T-helper 17 cell (primary cell): ENCODE measurements at regions not wholly inside any gene's neighbourhood (a gene's known extent, or its start where the extent isn't known, plus 50 kb on each side); places are given as distances from the start of the nearest gene placed in this dataset.

Experiments used
- ATAC-seq: fragments of 150-1000 bp; cut with Tn5 transposase; 2 replicates; pipeline ENCODE4 v1.10.0; 2021; ENCODE audit warnings: mild to moderate bottlenecking, moderate library complexity
- DNase-seq, 3 donors: peaks; one replicate each; pipeline versions ENCODE4 v3.0.0 to v3.0.0-alpha.2; 2020 to 2021
- H3K9me3 ChIP-seq: one replicate; pipeline ENCODE4 v1.7.0; 2013; ENCODE audit warnings: low read length, mild to moderate bottlenecking; ENCODE audit not compliant: control insufficient read depth, poor library complexity, severe bottlenecking
- H3K27ac Mint-ChIP-seq: one replicate; pipeline ENCODE4 v1.8.0; 2022; ENCODE audit warnings: mild to moderate bottlenecking, moderate library complexity, mixed read lengths
- H3K27me3 Mint-ChIP-seq: one replicate; pipeline ENCODE4 v1.8.0; 2022; ENCODE audit warnings: mixed read lengths
- H3K36me3 Mint-ChIP-seq: one replicate; pipeline ENCODE4 v1.8.0; 2022; ENCODE audit warnings: low read depth, mixed read lengths
- H3K4me1 Mint-ChIP-seq: one replicate; pipeline ENCODE4 v1.8.0; 2022; ENCODE audit warnings: mild to moderate bottlenecking, mixed read lengths
- H3K4me3 Mint-ChIP-seq: one replicate; pipeline ENCODE4 v1.8.0; 2022; ENCODE audit warnings: mild to moderate bottlenecking, moderate library complexity, mixed read lengths

DNA sequence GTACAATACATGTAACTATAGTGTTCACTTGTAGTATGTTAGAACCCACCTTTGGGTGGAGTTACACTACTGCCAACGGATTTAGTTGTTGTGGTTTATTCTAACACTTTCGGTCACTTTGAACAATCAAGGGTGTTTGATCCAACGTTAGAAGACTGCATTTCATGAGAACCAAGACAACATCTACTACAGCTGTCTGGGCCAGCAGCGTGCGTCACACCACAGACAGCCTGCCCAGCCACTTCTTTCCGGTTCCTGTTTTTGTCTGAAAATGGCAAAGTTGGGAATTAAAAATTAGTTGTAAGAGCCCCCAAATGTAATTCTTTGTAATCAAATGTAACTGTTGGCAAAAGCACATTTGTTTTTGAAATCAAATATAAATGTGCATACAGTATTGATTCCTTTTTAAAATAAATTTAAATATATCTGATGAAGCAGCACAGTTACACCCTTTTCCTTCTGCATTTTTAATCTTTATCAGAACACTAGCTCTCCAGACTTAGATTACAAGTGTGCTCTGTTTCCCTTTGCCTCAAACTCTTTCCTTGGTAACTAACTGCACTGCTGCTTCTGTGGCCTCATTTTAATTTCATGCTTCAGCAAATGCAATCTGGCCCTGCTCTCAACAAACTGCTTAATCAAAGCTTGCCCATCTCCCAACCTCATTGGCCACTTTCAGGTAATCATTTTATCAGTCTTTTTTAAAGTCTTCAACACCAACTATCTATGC is 86.6 kb upstream of the DPH5 start:
- H3K27me3 Mint-ChIP-seq, result no peaks in the 10 kb centered on the region
- no peaks in the 10 kb centered on the region for H3K36me3 Mint-ChIP-seq
- H3K9me3 ChIP-seq, result no peaks in the 10 kb centered on the region
- H3K4me3 Mint-ChIP-seq, result peak overlapping the region; percentile 71
- DNase-seq, result peak; percentile 41 to 65 (median 54)
- peak overlapping the region; percentile 98 for H3K27ac Mint-ChIP-seq
- H3K4me1 Mint-ChIP-seq, result peaks cover 27% of the 10 kb centered on the region
- peak; percentile 95 for ATAC-seq

DNA sequence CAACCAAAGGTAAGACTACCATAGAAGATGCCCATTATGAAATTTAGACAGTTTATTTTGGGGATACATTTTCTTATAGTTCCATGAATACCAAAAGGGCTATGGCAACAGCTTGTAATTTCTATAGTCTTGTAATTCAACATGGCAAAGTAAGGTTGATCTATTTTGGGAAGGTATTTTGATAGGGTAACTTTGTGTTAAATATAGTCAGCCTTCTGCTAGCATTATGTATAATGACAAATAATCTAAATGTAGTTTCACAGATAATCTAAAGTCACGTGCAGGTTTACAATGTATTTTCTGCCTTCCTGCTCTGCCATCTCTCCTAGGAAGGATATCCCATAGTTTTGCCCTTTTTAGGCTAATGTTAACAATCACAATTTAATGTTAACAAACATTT is 85.9 kb upstream of the DPH5 start:
- no peaks in the 10 kb centered on the region for H3K9me3 ChIP-seq
- Mint-ChIP-seq H3K27ac (peak overlapping the region; percentile 98), H3K36me3 (no peaks in the 10 kb centered on the region), H3K4me1 (peaks cover 27% of the 10 kb centered on the region), H3K4me3 (peak overlapping the region; percentile 71), H3K27me3 (no peaks in the 10 kb centered on the region)
- no peak for DNase-seq
- ATAC-seq, result no peak

DNA sequence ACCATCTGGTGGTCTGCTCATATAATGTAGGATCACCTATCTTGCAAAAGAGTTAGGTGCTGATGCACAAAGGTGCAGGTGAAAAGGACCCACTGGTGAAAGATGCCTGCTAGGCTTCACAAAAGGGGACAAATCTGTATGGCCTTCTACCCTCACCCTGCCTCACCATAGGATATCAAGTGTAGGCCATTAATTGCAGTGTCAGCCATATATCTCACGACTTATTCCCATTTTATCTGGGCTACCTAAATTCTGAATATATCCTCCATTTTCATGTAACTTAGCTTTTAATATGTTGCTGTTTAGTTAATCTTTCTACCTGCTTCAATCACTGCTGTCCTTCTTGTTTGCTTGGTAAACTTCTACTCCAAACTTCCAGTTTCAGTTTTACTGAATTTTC is 84.2 kb upstream of the DPH5 start:
- no peaks in the 10 kb centered on the region for H3K27me3 Mint-ChIP-seq
- H3K9me3 ChIP-seq, result no peaks in the 10 kb centered on the region
- DNase-seq (no peak), ATAC-seq (no peak)
- no peaks in the 10 kb centered on the region for H3K36me3 Mint-ChIP-seq
- H3K27ac Mint-ChIP-seq, result peak overlapping the region; percentile 98
- peaks cover 20% of the 10 kb centered on the region for H3K4me1 Mint-ChIP-seq
- H3K4me3 Mint-ChIP-seq, result no peak overlapping the region

DNA sequence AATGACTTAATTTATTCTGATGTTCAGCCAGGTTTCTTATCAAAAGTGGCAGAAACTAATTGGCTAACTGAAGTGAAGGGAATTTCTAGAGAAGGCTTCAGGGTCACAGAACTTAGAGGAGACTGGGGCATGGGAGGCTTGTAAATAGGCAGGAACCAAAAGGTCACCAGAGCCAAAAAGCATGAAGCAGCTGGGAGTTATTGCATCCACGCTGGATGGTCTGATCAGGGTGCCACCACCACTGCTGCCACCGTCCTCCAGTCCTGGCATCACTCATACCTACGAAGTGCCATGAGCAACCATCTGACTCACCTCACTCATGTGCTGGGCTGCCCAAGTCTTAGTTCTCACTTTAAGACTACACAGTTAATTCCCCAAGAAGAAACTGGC is 82.5 kb upstream of the DPH5 start:
- DNase-seq (no peak), ATAC-seq (no peak)
- H3K9me3 ChIP-seq, result no peaks in the 10 kb centered on the region
- H3K27ac Mint-ChIP-seq, result peak overlapping the region; percentile 45
- H3K36me3 Mint-ChIP-seq, result no peaks in the 10 kb centered on the region
- H3K4me1 Mint-ChIP-seq, result peaks cover 20% of the 10 kb centered on the region
- no peaks in the 10 kb centered on the region for H3K27me3 Mint-ChIP-seq
- no peak overlapping the region for H3K4me3 Mint-ChIP-seq

DNA sequence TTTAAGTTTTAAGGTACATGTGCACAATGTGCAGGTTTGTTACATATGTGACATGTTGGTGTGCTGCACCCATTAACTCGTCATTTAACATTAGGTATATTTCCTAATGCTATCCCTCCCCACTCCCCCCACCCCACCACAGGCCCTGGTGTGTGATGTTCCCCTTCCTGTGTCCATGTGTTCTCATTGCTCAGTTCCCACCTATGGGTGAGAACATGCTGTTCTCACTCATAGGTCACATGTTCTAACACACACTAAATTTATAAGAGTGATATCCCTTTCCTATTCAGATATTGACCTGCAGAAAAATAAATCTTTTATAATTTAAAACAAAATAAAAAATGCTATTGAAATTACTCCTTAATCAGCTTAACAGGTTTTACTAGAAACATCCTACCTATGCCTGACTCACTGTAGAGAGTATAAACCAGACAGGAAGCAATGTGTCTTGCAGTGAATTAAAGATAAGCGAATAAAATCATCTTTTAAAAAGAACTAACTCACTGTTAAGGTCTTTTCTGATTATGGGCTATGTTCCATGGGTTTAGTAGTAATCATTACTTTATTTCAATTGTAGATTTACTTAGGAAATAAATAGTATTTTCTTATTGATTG is 82.0 kb upstream of the DPH5 start:
- ATAC-seq (no peak), DNase-seq (no peak)
- H3K27me3 Mint-ChIP-seq, result no peaks in the 10 kb centered on the region
- peaks cover 17% of the 10 kb centered on the region for H3K4me1 Mint-ChIP-seq
- no peaks in the 10 kb centered on the region for H3K9me3 ChIP-seq
- no peak overlapping the region for H3K4me3 Mint-ChIP-seq
- H3K36me3 Mint-ChIP-seq, result no peaks in the 10 kb centered on the region
- H3K27ac Mint-ChIP-seq, result peak overlapping the region; percentile 45

DNA sequence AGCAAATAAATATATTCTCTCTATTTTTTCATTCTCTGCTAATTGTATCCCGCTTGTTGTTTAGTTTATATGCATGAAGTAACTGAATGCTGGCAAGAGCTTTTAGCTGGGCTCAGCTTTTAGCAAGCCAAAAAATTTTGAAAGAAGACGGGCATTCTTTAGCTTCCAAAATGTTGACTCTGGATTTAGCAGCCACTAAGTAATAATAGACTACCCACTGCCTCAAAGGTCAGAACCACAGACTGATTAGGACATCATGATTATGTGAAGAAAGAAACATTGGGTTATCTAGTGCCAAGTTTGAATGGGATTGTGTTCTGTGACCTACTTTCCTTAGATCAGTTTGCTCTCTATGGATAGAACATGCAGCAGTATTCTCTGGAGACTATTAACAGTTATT is 80.3 kb upstream of the DPH5 start:
- no peaks in the 10 kb centered on the region for H3K9me3 ChIP-seq
- H3K27me3 Mint-ChIP-seq, result no peaks in the 10 kb centered on the region
- peak overlapping the region; percentile 27 for H3K27ac Mint-ChIP-seq
- DNase-seq, result no peak
- ATAC-seq, result no peak
- H3K36me3 Mint-ChIP-seq, result no peaks in the 10 kb centered on the region
- H3K4me3 Mint-ChIP-seq, result no peak overlapping the region
- peaks cover 6% of the 10 kb centered on the region for H3K4me1 Mint-ChIP-seq

DNA sequence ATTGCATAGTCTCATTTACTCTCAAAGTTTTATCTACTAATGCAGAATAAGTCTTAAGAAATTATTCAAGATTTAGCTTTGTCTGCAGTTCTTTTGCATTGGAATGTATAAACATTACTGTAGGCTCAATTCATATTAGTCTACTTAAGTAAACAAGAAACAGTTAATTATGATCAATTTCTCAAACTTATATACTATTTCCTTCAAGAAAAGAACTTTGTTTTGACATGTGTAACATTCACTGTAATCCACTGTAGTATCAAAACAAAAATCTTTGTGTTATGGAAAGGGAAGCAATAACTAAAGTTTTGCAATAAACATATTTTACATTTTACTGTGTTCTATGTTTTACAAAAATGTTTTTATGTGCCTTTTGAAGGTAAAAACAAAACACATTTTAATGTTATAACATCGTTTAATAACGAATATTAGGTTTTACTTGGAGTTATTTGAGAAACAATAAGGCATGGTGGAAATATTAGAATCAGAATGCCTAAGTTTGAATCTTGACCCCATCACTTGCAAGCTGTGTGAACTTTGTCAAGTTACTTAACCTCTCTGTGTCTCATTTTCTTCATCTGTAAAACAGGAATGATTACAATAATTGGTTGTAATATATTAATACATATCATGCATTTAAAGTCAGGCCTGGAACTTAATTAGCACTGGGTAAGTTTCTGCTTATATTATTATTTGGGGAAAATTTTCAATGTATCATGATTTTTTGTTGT is 77.0 kb upstream of the DPH5 start:
- H3K9me3 ChIP-seq, result no peaks in the 10 kb centered on the region
- Mint-ChIP-seq H3K27ac (no peak overlapping the region), H3K4me3 (no peak overlapping the region), H3K4me1 (no peaks in the 10 kb centered on the region), H3K36me3 (no peaks in the 10 kb centered on the region), H3K27me3 (no peaks in the 10 kb centered on the region)
- DNase-seq (no peak), ATAC-seq (no peak)

DNA sequence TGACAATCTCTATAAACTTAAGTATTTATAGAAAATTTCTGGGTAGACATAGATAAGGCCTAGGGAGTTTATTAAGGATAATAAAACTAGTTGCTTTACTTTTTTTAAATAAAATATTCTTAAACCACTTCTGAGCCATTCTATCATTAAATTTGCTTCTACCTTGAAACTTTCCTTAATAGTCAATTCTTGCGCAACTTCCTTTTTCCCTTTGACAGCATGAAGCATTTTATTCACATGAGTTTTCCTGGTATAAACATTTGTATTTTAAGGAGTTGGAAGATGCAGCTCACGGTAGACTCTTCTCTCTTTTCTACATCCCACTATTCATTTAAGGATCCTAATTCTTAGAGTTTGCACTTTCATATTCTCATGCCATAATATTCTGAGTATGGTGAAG is 75.8 kb upstream of the DPH5 start:
- ATAC-seq (no peak), DNase-seq (no peak)
- no peaks in the 10 kb centered on the region for H3K9me3 ChIP-seq
- H3K4me1 Mint-ChIP-seq, result peaks cover 2% of the 10 kb centered on the region
- H3K27me3 Mint-ChIP-seq, result no peaks in the 10 kb centered on the region
- no peaks in the 10 kb centered on the region for H3K36me3 Mint-ChIP-seq
- no peak overlapping the region for H3K4me3 Mint-ChIP-seq
- H3K27ac Mint-ChIP-seq, result no peak overlapping the region

DNA sequence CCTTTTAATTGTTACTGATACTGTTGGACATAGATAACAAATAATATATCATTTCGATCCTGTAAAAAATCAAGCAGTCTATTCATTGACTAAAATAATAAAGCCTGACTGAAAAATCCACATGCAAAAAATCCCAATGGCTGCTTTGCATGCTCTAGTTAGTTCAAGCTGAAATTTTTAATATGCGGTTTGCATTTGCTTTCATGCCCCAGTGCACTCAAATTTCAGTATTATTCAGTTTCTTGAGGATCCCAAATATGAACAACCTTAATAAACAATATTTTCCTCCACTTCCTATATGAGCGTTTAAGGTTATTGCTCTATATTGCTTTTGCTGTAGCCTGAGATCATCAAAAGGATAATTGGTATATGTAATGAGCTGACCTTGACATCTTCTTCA is 75.1 kb upstream of the DPH5 start:
- DNase-seq (no peak), ATAC-seq (no peak)
- Mint-ChIP-seq H3K4me1 (peaks cover 4% of the 10 kb centered on the region), H3K27ac (no peak overlapping the region), H3K36me3 (no peaks in the 10 kb centered on the region), H3K4me3 (no peak overlapping the region), H3K27me3 (no peaks in the 10 kb centered on the region)
- no peaks in the 10 kb centered on the region for H3K9me3 ChIP-seq

DNA sequence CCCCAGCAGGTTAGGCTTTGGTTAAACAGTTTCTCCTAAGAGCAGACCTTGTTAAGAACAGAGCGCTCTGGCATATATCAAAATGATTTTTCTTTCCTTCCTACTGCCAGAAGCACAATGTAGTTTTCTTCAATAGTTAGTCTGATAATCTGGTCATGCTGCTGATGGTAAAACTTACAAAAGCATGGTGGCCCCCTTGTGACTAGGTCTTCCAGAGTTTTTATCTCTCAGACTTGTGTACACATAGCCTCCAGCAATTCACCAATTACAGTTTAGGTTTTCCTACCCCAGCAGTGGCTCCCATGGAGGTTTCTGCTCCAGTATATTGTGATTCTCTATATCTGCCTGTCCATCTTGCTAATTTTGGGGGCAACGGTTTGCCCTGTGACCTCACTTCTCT is 73.3 kb upstream of the DPH5 start:
- Mint-ChIP-seq H3K36me3 (no peaks in the 10 kb centered on the region), H3K27me3 (no peaks in the 10 kb centered on the region), H3K4me3 (no peak overlapping the region), H3K4me1 (peaks cover 5% of the 10 kb centered on the region), H3K27ac (no peak overlapping the region)
- ATAC-seq (no peak), DNase-seq (no peak)
- H3K9me3 ChIP-seq, result no peaks in the 10 kb centered on the region

DNA sequence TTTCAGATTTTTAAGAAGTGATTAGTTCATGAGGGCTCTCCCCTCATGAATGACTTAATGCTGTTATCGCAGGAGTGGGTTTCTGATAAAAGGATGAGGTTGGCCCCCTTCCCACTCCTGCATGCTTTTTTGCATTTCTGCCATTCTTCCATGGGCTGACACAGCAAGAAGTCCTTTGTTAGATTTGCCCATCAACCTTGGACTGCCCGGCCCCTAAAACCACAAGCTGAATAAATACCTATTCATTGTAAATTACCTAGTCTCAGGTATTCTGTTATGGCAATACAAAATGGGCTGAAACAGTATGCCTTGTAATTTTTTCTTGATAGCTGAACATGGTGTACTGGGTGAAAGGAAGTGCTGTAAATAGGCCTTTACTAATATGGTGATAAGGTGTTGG is 72.7 kb upstream of the DPH5 start:
- Mint-ChIP-seq H3K36me3 (no peaks in the 10 kb centered on the region), H3K27me3 (no peaks in the 10 kb centered on the region), H3K4me3 (no peak overlapping the region), H3K27ac (no peak overlapping the region), H3K4me1 (peaks cover 5% of the 10 kb centered on the region)
- H3K9me3 ChIP-seq, result no peaks in the 10 kb centered on the region
- DNase-seq (no peak), ATAC-seq (no peak)

DNA sequence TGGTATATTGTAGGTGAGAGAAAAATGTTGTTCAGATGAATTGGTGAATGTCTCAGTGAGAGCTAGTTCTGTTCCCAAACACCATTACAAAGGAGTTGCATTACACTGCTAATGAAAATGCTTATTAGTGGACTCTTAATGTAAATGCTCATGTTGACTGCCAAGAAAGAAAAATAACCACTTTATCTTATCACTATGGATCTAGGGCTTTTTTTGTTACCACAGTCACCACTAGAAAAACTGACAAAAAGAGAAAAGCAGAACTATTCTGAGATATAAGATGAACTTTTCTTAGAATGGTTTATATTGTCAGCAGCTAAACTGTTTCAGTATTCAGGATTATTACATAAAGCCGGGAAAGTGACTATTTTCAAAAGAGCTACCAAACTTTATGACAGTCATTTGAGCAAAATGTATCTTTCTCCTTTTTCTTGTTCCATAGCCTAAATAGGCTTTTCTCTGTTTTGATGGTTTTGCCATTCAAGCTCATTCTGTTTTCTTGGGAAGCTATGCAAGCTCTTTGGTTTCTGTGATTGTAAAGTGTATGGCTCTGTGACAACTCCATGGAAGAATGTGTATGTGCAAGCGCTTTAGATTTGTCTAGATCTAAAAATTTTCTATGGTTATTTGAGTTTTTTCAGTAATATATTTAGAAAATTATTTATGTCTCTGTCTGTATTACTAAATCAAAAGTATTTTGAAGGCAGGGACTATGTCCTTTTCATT is 64.2 kb upstream of the DPH5 start:
- no peak for ATAC-seq
- peak overlapping the region; percentile 19 for H3K27ac Mint-ChIP-seq
- no peaks in the 10 kb centered on the region for H3K9me3 ChIP-seq
- H3K36me3 Mint-ChIP-seq, result peaks cover 3% of the 10 kb centered on the region
- H3K27me3 Mint-ChIP-seq, result no peaks in the 10 kb centered on the region
- H3K4me3 Mint-ChIP-seq, result no peak overlapping the region
- H3K4me1 Mint-ChIP-seq, result peaks cover 14% of the 10 kb centered on the region
- DNase-seq, result no peak

DNA sequence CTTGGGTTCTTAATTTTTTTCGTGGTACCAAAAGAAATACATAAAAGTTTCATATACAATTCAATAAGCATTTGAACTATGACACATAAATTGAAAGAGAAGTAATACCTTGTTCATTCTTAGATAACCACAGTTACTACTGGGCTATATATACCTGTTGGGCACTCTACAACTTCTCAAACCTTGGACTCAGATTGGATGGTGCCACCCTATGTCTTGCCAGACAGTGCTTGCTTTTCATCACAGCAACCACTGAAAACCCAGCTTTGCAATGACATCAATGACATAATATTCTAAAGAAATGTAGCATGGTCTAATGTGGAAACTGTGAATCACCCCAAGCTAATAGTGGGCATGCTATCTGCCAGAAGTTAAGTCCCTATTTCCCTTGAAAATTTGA is 62.8 kb upstream of the DPH5 start:
- Mint-ChIP-seq H3K27me3 (no peaks in the 10 kb centered on the region), H3K4me3 (no peak overlapping the region), H3K36me3 (peaks cover 3% of the 10 kb centered on the region), H3K4me1 (peaks cover 21% of the 10 kb centered on the region), H3K27ac (peak overlapping the region; percentile 62)
- H3K9me3 ChIP-seq, result no peaks in the 10 kb centered on the region
- DNase-seq (no peak), ATAC-seq (no peak)
